Right lung (tissue), 2 donors: ENCODE measurements at regions not wholly inside any gene's neighbourhood (a gene's known extent, or its start where the extent isn't known, plus 50 kb on each side); places are given as distances from the start of the nearest gene placed in this dataset.
"Not testable (repeated sequence)": the region's sequence is repeated elsewhere in the genome, so short reads cannot be mapped to it uniquely, and the experiment has no call there.

Source experiments
- DNase-seq, 2 donors: peaks; one replicate each; pipeline ENCODE4 v3.0.0-alpha.2; 2013

- no peak for DNase-seq
These were observed 99.4 kb upstream of the TRIB2 start for GRCh38 chr2:12617366-12617765.

GRCh38 chr2:12617853-12618252 lies 98.9 kb upstream of the TRIB2 start:
- no peak for DNase-seq

- DNase-seq = no peak
These were observed 98.2 kb upstream of the TRIB2 start for GRCh38 chr2:12618576-12618975.

- no peak for DNase-seq
These were observed 96.8 kb upstream of the TRIB2 start for GRCh38 chr2:12619975-12620374.

- DNase-seq = no peak
These were observed 96.0 kb upstream of the TRIB2 start for GRCh38 chr2:12620759-12621158.

- no peak for DNase-seq
These were observed 93.7 kb upstream of the TRIB2 start for GRCh38 chr2:12623051-12623450.

GRCh38 chr2:12624384-12624783 lies 92.4 kb upstream of the TRIB2 start:
- DNase-seq = no peak

- no peak for DNase-seq
These were observed 91.7 kb upstream of the TRIB2 start for GRCh38 chr2:12624905-12625598.

GRCh38 chr2:12628541-12628940 lies 88.2 kb upstream of the TRIB2 start:
- DNase-seq = not testable (repeated sequence)

- DNase-seq = no peak
These were observed 79.7 kb upstream of the TRIB2 start for GRCh38 chr2:12636837-12637581.

GRCh38 chr2:12637754-12638153 lies 79.0 kb upstream of the TRIB2 start:
- DNase-seq = no peak

- no peak for DNase-seq
These were observed 75.3 kb upstream of the TRIB2 start for GRCh38 chr2:12641441-12641840.

GRCh38 chr2:12642332-12642731 lies 74.4 kb upstream of the TRIB2 start:
- DNase-seq = no peak

GRCh38 chr2:12642859-12643258 lies 73.9 kb upstream of the TRIB2 start:
- no peak for DNase-seq

- no peak for DNase-seq
These were observed 66.9 kb upstream of the TRIB2 start for GRCh38 chr2:12649602-12650400.

- no peak for DNase-seq
These were observed 65.1 kb upstream of the TRIB2 start for GRCh38 chr2:12651641-12652040.

GRCh38 chr2:12652723-12653122 lies 64.0 kb upstream of the TRIB2 start:
- DNase-seq = no peak

- no peak for DNase-seq
These were observed 59.2 kb upstream of the TRIB2 start for GRCh38 chr2:12657560-12657959.

GRCh38 chr2:12658310-12658945 lies 58.3 kb upstream of the TRIB2 start:
- no peak for DNase-seq

GRCh38 chr2:12661489-12661888 lies 55.2 kb upstream of the TRIB2 start:
- DNase-seq = no peak

- no peak for DNase-seq
These were observed 53.3 kb upstream of the TRIB2 start for GRCh38 chr2:12663306-12664037.

- no peak for DNase-seq
These were observed 51.4 kb upstream of the TRIB2 start for GRCh38 chr2:12665334-12665733.
